Right lung (tissue), 2 donors: ENCODE measurements at regions not wholly inside any gene's neighbourhood (a gene's known extent, or its start where the extent isn't known, plus 50 kb on each side); places are given as distances from the start of the nearest gene placed in this dataset.
"Not testable (repeated sequence)": the region's sequence is repeated elsewhere in the genome, so short reads cannot be mapped to it uniquely, and the experiment has no call there.

Experiments used
- DNase-seq, 2 donors: peaks; one replicate each; pipeline ENCODE4 v3.0.0-alpha.2; 2013

GRCh38 chr1:25022361-25023189 lies 92.5 kb upstream of the RUNX3 start:
- DNase-seq: peak; percentile 36 to 54

- DNase-seq: no peak
Observed at GRCh38 chr1:25021591-25022215, 91.6 kb upstream of the RUNX3 start.

- no peak for DNase-seq
Observed at GRCh38 chr1:25020851-25021590, 90.9 kb upstream of the RUNX3 start.

- no peak for DNase-seq
Observed at GRCh38 chr1:25020173-25020845, 90.2 kb upstream of the RUNX3 start.

GRCh38 chr1:25019337-25020172 lies 89.5 kb upstream of the RUNX3 start:
- no peak for DNase-seq

- no peak for DNase-seq
Observed at GRCh38 chr1:25018943-25019336, 88.9 kb upstream of the RUNX3 start.

GRCh38 chr1:25018110-25018735 lies 88.1 kb upstream of the RUNX3 start:
- DNase-seq: no peak

GRCh38 chr1:25017436-25018109 lies 87.5 kb upstream of the RUNX3 start:
- DNase-seq: no peak

- no peak for DNase-seq
Observed at GRCh38 chr1:25012966-25013962, 83.2 kb upstream of the RUNX3 start.

GRCh38 chr1:25011943-25012638 lies 82.0 kb upstream of the RUNX3 start:
- DNase-seq: no peak

GRCh38 chr1:25011275-25011674 lies 81.2 kb upstream of the RUNX3 start:
- DNase-seq: no peak

GRCh38 chr1:25009671-25010262 lies 79.7 kb upstream of the RUNX3 start:
- DNase-seq: no peak

- no peak for DNase-seq
Observed at GRCh38 chr1:25008192-25008485, 78.1 kb upstream of the RUNX3 start.

- not testable (repeated sequence) for DNase-seq
Observed at GRCh38 chr1:25007390-25008191, 77.5 kb upstream of the RUNX3 start.

GRCh38 chr1:25006770-25007169 lies 76.7 kb upstream of the RUNX3 start:
- DNase-seq: peak; percentile 46 to 54

GRCh38 chr1:25004355-25004754 lies 74.3 kb upstream of the RUNX3 start:
- no peak for DNase-seq
